Stimulated activated CD4-positive, alpha-beta T cell treated with anti-CD3 and anti-CD28 coated beads, Interleukin-4, amount 100 ng/mL, for 24 hours (primary cell): ENCODE measurements at regions not wholly inside any gene's neighbourhood (a gene's known extent, or its start where the extent isn't known, plus 50 kb on each side); places are given as distances from the start of the nearest gene placed in this dataset.

Experiments used
- DNase-seq: peaks from one replicate; pipeline ENCODE4 v3.0.0-alpha.2; 2020

- no peak for DNase-seq
Measured at GRCh38 chr21:26784974-26785373, 60.2 kb downstream of the ADAMTS1 start.

DNA sequence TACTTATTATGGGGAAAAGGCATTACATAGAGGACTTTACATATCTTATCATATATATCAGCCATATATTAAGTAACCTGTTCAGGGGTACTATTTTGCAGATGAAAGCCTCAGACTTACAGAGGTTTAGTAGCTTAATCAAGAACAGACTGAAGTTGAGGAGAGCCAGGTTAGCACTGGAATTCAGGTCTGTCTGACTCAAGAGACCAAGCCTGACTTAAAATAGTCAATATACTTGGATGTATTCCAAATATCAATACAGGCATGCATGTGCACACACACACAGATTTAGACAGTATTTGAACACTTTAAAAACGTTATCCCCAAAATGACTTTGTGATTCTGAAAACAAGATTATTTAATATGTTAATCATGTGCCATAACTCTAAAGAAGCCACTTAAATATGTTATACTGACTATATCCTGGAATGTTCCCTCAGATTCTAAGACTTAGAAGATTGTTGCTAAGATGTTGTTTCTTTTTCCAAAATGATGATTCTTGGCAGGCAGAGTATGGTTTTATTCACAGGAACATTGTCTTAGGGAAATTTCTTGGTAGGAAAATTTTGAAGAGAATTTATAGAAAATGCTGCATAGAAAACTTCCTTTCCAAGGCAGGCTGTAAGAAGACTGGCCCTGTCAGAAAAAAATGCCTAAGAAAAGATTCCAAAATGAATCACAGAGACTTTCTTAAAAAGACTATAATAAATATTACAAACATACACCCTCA is 61.6 kb downstream of the ADAMTS1 start:
- DNase-seq, result no peak

DNA sequence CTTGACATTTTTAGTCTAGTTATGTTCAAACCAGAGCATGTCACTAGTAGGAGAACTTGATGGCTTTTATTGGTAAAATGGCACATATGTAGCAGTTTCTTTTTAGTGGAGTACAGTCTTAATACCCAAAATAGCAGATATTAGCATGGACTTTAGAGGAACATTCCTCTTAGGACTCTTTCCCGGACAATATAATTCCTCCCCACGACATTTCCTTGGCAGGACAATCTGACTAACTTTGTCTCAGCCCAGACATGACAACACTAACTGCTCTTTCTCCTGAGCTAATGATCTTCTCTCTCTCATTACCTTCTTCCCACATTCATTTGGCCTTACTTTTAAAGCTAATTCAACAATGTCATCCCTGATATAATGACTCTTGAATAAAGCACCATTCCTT is 62.5 kb downstream of the ADAMTS1 start:
- DNase-seq, result no peak

- no peak for DNase-seq
Measured at GRCh38 chr21:26782331-26782730, 62.9 kb downstream of the ADAMTS1 start.

DNA sequence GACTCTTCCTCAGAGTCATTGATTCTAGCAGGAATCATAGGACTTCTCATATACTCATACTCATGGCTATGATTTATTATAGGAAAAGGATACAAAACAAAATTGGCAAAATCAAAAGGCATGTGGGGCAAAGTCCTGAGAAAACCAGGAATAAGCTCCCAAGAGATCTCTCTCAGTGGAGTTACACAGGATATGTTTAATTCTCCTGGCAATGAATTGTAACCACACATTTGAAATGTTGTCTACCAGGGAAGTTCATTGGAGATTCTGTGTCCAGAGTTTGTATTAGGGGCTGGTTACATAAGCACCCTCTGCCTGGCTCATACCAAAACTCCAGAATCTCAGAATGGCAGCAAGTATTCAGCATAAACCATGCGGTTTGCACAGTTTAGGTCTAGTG is 63.9 kb downstream of the ADAMTS1 start:
- no peak for DNase-seq

DNA sequence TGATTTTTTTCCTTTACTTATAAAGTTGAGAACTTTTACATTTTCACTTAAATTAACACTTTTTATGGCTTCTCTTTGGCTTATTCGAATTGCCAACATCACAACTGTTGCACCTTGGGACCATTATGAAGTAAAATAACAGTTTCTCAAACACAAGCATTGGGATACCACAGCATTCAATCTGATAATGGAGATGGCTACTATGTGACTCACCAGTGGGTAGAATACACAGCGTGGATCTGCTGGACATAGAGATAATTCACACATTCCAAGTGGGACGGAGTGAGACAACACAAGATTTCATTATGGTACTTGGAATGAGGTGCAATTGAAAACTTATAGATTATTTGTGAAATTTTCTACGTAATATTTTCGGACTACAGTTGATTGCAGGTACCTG is 68.0 kb downstream of the ADAMTS1 start:
- DNase-seq, result no peak

DNA sequence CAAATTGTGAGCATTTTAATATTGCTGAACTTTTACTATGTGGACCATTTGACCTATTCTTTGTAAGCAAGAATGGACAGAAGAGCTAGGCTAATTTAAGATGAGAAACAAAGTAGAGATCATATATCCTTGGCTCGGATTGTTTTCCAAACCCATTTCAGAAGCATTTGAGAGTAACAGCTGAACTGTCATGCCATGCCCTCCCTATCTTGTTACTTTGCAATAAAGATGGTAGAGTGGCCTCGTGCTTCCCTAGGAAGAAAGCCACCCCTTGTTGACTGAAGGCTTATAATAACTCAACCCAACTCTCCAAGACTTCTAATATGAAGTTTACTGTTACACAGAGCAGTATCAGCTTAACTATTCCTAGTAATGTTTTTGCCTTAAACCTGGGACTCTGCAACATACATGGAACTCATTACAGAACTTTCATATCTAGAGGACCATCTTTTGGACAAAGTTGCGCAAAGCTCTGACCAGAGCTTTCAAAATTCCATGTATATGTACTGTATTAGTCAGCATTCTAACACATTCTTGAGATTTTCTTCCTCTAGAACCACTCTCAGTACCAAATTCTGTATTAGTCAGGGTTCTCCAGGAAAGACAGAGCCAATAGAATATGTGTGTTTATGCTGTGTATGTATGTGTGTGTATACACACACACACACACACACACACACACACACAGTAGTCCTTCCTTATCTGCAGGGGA is 68.7 kb downstream of the ADAMTS1 start:
- DNase-seq, result no peak

DNA sequence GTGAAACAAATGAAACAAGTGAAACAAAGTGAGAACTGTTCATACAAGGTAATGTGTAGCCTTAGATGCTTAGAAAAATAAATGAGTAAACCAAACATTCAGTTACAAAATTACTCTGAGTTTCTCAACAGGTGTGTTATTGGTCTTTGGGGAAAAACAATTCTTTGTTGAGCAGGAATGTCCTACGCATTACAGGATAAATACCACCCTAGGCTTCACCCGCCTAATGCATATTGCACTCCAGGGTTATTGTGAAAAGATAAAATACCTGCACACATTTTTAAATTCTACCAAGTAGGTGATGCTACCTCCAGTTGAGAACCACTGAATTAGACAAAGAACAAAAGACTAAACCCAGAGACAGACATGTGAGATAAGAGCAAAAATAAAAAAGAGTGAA is 72.2 kb downstream of the ADAMTS1 start:
- DNase-seq, result no peak

DNA sequence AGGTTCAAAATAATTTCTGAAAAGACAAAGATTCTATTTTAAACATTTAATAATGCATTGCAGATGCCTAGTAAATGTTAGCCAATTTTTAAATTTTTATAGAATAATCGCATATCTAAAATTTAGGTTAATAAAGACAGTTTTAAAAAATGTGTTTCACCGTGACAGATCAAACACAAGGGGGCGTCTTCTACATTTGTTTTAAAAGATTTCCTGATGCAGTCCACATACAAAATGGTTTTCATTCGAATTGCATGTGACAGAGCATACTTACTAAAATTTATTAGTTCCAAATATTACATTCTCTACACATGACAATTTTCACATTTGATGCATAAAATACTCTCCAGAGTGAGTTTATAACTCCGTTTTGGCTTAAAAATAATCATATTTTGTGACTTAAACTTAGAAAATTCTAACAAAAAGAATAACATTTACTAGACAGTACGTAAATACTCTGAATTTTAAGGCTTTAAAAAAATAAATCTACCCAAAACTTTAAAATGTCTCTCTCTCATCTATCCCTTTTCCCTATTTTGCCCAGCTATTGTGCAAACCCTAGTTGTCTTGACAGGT is 75.5 kb downstream of the ADAMTS1 start:
- DNase-seq, result no peak

- DNase-seq, result no peak
Measured at GRCh38 chr21:26766826-26767325, 78.3 kb downstream of the ADAMTS1 start.

- no peak for DNase-seq
Measured at GRCh38 chr21:26761174-26761915, 83.9 kb downstream of the ADAMTS1 start.

GRCh38 chr21:26759731-26760130 is 85.5 kb downstream of the ADAMTS1 start:
- DNase-seq, result no peak

GRCh38 chr21:26758083-26758880 is 86.9 kb downstream of the ADAMTS1 start:
- no peak for DNase-seq

GRCh38 chr21:26756491-26757159 is 88.6 kb downstream of the ADAMTS1 start:
- no peak for DNase-seq

DNA sequence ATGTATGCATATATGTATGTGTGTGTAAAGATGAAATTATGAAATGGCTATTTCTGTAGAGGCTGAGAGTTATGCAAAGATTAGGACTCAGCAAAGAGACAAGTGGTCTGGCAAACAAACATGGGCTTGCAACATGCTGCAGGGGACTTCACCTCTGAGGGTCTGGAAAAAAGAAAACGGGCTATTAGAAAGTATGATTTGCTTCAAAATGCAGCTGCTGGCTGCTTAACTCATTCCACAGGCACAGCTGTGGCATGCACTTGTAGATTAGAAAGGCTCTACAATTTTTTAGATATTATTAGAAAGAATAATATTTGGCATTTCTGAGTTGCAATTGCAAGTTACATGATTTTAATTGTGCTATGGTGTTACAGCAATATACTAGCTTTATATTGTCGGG is 90.4 kb downstream of the ADAMTS1 start:
- DNase-seq, result no peak

DNA sequence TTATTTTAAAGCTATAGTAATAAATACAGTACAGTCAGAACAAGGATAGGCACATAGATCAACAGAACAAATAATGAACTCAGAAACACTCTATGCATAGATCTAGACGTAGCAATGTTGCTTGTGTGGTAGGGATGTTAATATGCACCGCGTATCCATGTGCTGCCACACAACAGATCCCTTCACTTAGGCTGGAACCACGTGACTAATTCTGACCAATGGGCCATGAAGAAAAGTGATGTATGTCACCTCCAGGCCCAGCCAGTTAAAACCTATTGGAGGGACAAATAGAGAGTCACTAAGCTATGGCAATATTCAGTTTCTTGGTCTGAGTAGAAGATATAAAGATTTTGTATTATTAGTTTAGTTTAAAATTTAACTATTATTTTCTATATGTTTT is 91.4 kb downstream of the ADAMTS1 start:
- no peak for DNase-seq

- DNase-seq, result no peak
Measured at GRCh38 chr21:26752849-26753248, 92.4 kb downstream of the ADAMTS1 start.

GRCh38 chr21:26751305-26751704 is 93.9 kb downstream of the ADAMTS1 start:
- DNase-seq, result no peak

DNA sequence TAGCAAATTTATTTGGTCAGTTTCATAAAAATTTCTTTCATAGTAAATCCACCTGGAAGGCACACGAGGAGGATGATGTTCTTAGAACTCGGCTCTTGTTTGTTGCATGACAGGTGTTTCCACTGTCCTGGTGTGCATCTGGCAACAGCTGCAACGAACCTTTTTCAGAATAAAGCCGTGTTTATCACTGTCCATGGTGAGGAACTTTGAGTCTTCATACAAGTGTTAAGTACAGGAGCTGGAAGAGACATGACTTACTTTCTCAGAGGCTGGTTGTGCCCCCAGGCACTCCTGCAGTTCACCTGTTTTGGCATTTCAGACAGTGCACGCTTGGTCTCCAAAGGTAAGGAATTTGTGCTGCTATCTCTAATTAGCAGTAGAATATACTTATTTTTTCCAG is 97.1 kb downstream of the ADAMTS1 start:
- no peak for DNase-seq

DNA sequence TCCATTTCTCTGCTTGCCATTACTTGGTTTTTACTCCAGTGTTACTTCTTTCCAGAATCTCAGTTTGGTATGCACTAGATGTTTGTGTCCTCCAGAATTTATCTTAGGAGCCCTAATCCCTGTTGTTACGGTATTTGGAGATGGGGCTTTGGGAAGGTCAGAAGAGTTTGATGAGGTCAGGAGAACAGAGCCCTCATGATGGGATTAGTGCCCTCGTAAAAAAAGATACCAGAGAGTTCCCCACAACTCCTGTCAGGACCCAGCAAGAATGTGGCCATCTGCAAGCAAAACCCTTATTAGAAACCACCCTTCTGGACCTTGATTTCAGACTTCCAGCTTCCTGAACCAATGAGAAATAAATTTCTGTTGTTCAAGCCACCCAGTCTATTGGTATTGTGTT is 98.0 kb downstream of the ADAMTS1 start:
- DNase-seq, result no peak

DNA sequence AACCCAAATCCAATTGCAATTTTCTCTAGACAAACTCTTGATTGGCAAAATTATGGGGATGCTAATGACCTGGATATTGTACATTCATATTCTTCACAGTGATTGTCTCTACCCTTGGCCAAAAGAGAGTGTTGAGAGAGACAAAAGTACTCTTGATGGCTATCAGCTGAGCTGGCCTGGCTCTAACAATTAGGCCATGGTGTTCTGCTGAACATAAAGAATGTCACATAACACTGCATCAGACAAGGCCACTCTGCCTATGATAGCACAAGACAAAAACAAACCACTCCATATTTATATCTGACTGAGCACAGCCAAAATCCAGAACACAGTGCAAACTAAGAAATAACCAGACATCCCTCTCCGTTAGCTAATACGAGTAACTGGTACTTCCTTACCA is 101.7 kb downstream of the ADAMTS1 start:
- DNase-seq, result no peak

DNA sequence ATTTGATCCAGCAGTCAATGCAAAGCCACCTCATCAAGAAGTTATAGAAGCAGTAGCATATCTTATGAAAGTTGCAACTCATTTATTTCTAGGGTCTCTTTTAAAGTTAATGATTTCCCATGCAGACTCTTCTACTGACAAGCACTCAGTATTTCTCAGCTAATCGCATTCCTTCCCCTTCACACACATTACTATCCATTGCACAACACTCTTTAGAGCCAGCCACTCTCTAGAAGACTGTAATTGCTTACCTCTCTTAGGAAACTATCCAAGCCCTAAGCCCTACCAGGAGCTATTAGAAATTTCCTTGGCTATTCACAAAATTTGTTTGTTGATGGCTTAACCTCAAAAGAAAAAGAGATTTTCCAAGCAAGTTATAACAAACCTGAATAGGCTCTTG is 106.0 kb downstream of the ADAMTS1 start:
- DNase-seq, result no peak
